H1 (cell line): ENCODE measurements at regions not wholly inside any gene's neighbourhood (a gene's known extent, or its start where the extent isn't known, plus 50 kb on each side); places are given as distances from the start of the nearest gene placed in this dataset.

ENCODE experiments used
- E2F6 ChIP-seq: IDR thresholded peaks from 2 replicates; pipeline ENCODE4 v1.6.1; 2012; ENCODE audit warnings: inconsistent platforms

- TF ChIP-seq E2F6 = no peak
- TF ChIP-seq, all 59 proteins: peak for 0
Measured at GRCh38 chr5:17424674-17425073, 73.4 kb upstream of the TAF11L2 start (continued).
